GM19467 (cell line): ENCODE measurements at regions not wholly inside any gene's neighbourhood (a gene's known extent, or its start where the extent isn't known, plus 50 kb on each side); places are given as distances from the start of the nearest gene placed in this dataset.

ENCODE experiments used
- ATAC-seq: cut with Tn5 transposase; IDR thresholded peaks from one replicate; pipeline ENCODE4 v1.9.1; 2021; ENCODE audit warnings: mild to moderate bottlenecking, moderate library complexity; ENCODE audit not compliant: unreplicated experiment

GRCh38 chr13:111551204-111551820 lies 230.9 kb downstream of the TEX29 start:
- ATAC-seq: no peak

- ATAC-seq: no peak
Measured at GRCh38 chr13:111552891-111553655, 232.6 kb downstream of the TEX29 start.

- ATAC-seq: no peak
Measured at GRCh38 chr13:111554539-111555267, 234.3 kb downstream of the TEX29 start.

GRCh38 chr13:111555268-111555808 lies 234.9 kb downstream of the TEX29 start:
- no peak for ATAC-seq

GRCh38 chr13:111555903-111556302 lies 235.5 kb downstream of the TEX29 start:
- ATAC-seq: no peak

- no peak for ATAC-seq
Measured at GRCh38 chr13:111556496-111556895, 236.1 kb downstream of the TEX29 start.

GRCh38 chr13:111557921-111558699 lies 237.7 kb downstream of the TEX29 start:
- ATAC-seq: no peak

GRCh38 chr13:111558700-111559088 lies 238.3 kb downstream of the TEX29 start:
- ATAC-seq: no peak

GRCh38 chr13:111559612-111560403 lies 239.4 kb downstream of the TEX29 start:
- no peak for ATAC-seq

- ATAC-seq: no peak
Measured at GRCh38 chr13:111561091-111561781, 240.8 kb downstream of the TEX29 start.

- ATAC-seq: no peak
Measured at GRCh38 chr13:111562716-111563115, 242.3 kb downstream of the TEX29 start.

GRCh38 chr13:111564606-111565005 lies 244.2 kb downstream of the TEX29 start:
- ATAC-seq: no peak

GRCh38 chr13:111565400-111565799 lies 245.0 kb downstream of the TEX29 start:
- ATAC-seq: no peak

GRCh38 chr13:111566567-111566966 lies 246.1 kb downstream of the TEX29 start:
- ATAC-seq: no peak

GRCh38 chr13:111567637-111568036 lies 247.2 kb downstream of the TEX29 start:
- ATAC-seq: no peak

- ATAC-seq: no peak
Measured at GRCh38 chr13:111568290-111568689, 247.8 kb downstream of the TEX29 start.

- no peak for ATAC-seq
Measured at GRCh38 chr13:111570911-111571310, 250.5 kb downstream of the TEX29 start.

GRCh38 chr13:111572956-111573761 lies 252.7 kb downstream of the TEX29 start:
- ATAC-seq: no peak

- no peak for ATAC-seq
Measured at GRCh38 chr13:111573801-111574200, 253.4 kb downstream of the TEX29 start.
